Natural killer cell (primary cell): ENCODE measurements at regions not wholly inside any gene's neighbourhood (a gene's known extent, or its start where the extent isn't known, plus 50 kb on each side); places are given as distances from the start of the nearest gene placed in this dataset.

Source experiments
- ATAC-seq, 3 donors: fragments of 150-1000 bp in 2 of 3; fragments of 200-7000 bp in 1 of 3; cut with Tn5 transposase; 1 replicate in 1 of 3; 2 replicates in 2 of 3; pipeline ENCODE4 v1.10.0; 2021; ENCODE audit warnings: mild to moderate bottlenecking in 2 of 3, moderate library complexity in 2 of 3
- DNase-seq, 2 donors: peaks; one replicate each; pipeline versions ENCODE4 v3.0.0 to v3.0.0-alpha.2; 2013 to 2021; ENCODE audit warnings: mixed read lengths in 1 of 2
- H3K27ac ChIP-seq: one replicate; pipeline ENCODE4 v1.5.1; 2013; ENCODE audit warnings: mild to moderate bottlenecking, low read length
- H3K27me3 ChIP-seq: one replicate; pipeline ENCODE4 v1.6.1; 2013; ENCODE audit warnings: low read length; ENCODE audit not compliant: control insufficient read depth, insufficient read depth
- H3K36me3 ChIP-seq: one replicate; pipeline ENCODE4 v1.6.1; 2013; ENCODE audit warnings: low read length; ENCODE audit not compliant: control insufficient read depth, insufficient read depth
- H3K4me1 ChIP-seq: one replicate; pipeline ENCODE4 v1.6.1; 2013; ENCODE audit warnings: low read length; ENCODE audit not compliant: control insufficient read depth, insufficient read depth
- H3K4me3 ChIP-seq: one replicate; pipeline ENCODE4 v1.5.1; 2013; ENCODE audit warnings: low read length
- H3K9me3 ChIP-seq: one replicate; pipeline ENCODE4 v1.6.1; 2013; ENCODE audit warnings: low read length; ENCODE audit not compliant: control insufficient read depth, insufficient read depth
- H3K27ac Mint-ChIP-seq, 2 donors: one replicate each; pipeline ENCODE4 v1.8.0; 2022; ENCODE audit warnings: mild to moderate bottlenecking in 2 of 2, mixed read lengths in 2 of 2, moderate library complexity in 1 of 2
- H3K27me3 Mint-ChIP-seq, 2 donors: one replicate each; pipeline ENCODE4 v1.8.0; 2022; ENCODE audit warnings: low read depth in 2 of 2, mixed read lengths in 2 of 2
- H3K36me3 Mint-ChIP-seq: one replicate; pipeline ENCODE4 v1.8.0; 2022; ENCODE audit warnings: mixed read lengths
- H3K4me1 Mint-ChIP-seq, 2 donors: one replicate each; pipeline ENCODE4 v1.8.0; 2022; ENCODE audit warnings: mixed read lengths in 2 of 2
- H3K4me3 Mint-ChIP-seq: one replicate; pipeline ENCODE4 v1.8.0; 2022; ENCODE audit warnings: mild to moderate bottlenecking, moderate library complexity, mixed read lengths
- H3K9me3 Mint-ChIP-seq, 2 donors: one replicate each; pipeline ENCODE4 v1.8.0; 2022; ENCODE audit warnings: mixed read lengths in 2 of 2
- CTCF ChIP-seq: fragments of 200-600 bp; IDR thresholded peaks from one replicate; pipeline ENCODE4 v1.8.0; 2022; ENCODE audit warnings: antibody characterized with exemption
- WGBS: methylation state at CpG from one replicate; pipeline ENCODE4 v1.1.7; 2013; ENCODE audit warnings: missing lambda C conversion rate; ENCODE audit not compliant: insufficient coverage; 5-methylcytosine and 5-hydroxymethylcytosine counted together
- intact Hi-C: fragments of 100-400 bp; cut with micrococcal nuclease; formaldehyde crosslinking; loops from one replicate; pipeline ENCODE4 v1.14.2; 2022

- no peak overlapping the region for H3K4me3 Mint-ChIP-seq
- H3K27ac Mint-ChIP-seq: no peak overlapping the region
- Histone ChIP-seq H3K27me3 (no peaks in the 10 kb centered on the region), H3K4me3 (no peak overlapping the region), H3K4me1 (no peaks in the 10 kb centered on the region), H3K36me3 (no peaks in the 10 kb centered on the region), H3K27ac (no peak overlapping the region), H3K9me3 (peaks cover 2% of the 10 kb centered on the region)
- no peak for DNase-seq
- H3K27me3 Mint-ChIP-seq: no peaks in the 10 kb centered on the region
- no peaks in the 10 kb centered on the region for H3K4me1 Mint-ChIP-seq
- WGBS: no CpG with 5 or more reads among the region's 1 CpG
- peaks cover 8 to 19% of the 10 kb centered on the region in 2 donors for H3K9me3 Mint-ChIP-seq
- H3K36me3 Mint-ChIP-seq: no peaks in the 10 kb centered on the region
- no peak for ATAC-seq
- intact Hi-C loops: no loop called here
- no peak for TF ChIP-seq CTCF
These were observed 348.6 kb downstream of the CXXC4 start for GRCh38 chr4:104146048-104146447.

- no peak for DNase-seq
- no peak for ATAC-seq
- Mint-ChIP-seq H3K36me3 (no peaks in the 10 kb centered on the region), H3K4me1 (no peaks in the 10 kb centered on the region), H3K27ac (no peak overlapping the region), H3K9me3 (peaks cover 9 to 12% of the 10 kb centered on the region in 2 donors), H3K4me3 (no peak overlapping the region), H3K27me3 (no peaks in the 10 kb centered on the region)
- Histone ChIP-seq H3K27me3 (no peaks in the 10 kb centered on the region), H3K36me3 (no peaks in the 10 kb centered on the region), H3K4me1 (no peaks in the 10 kb centered on the region), H3K27ac (no peak overlapping the region), H3K4me3 (no peak overlapping the region), H3K9me3 (no peaks in the 10 kb centered on the region)
- intact Hi-C loops: no loop called here
- WGBS: 91% methylated on average over 1 of the region's 1 CpG
- no peak for TF ChIP-seq CTCF
These were observed 356.6 kb downstream of the CXXC4 start for GRCh38 chr4:104138116-104138515.

GRCh38 chr4:104129243-104129642 is 365.5 kb downstream of the CXXC4 start:
- WGBS: 83% methylated on average over 4 of the region's 5 CpGs
- ATAC-seq: no peak
- Histone ChIP-seq H3K4me1 (no peaks in the 10 kb centered on the region), H3K4me3 (no peak overlapping the region), H3K27ac (no peak overlapping the region), H3K36me3 (no peaks in the 10 kb centered on the region), H3K27me3 (no peaks in the 10 kb centered on the region), H3K9me3 (no peaks in the 10 kb centered on the region)
- no peak overlapping the region for H3K27ac Mint-ChIP-seq
- H3K4me1 Mint-ChIP-seq: no peaks in the 10 kb centered on the region
- no peak for TF ChIP-seq CTCF
- H3K4me3 Mint-ChIP-seq: no peak overlapping the region
- peaks cover 6 to 12% of the 10 kb centered on the region in 2 donors for H3K9me3 Mint-ChIP-seq
- H3K27me3 Mint-ChIP-seq: no peaks in the 10 kb centered on the region
- DNase-seq: no peak
- no peaks in the 10 kb centered on the region for H3K36me3 Mint-ChIP-seq
- intact Hi-C loops: no loop called here

GRCh38 chr4:104128850-104129213 is 365.9 kb downstream of the CXXC4 start:
- Mint-ChIP-seq H3K9me3 (peaks cover 6 to 12% of the 10 kb centered on the region in 2 donors), H3K4me1 (no peaks in the 10 kb centered on the region), H3K27me3 (no peaks in the 10 kb centered on the region), H3K4me3 (no peak overlapping the region), H3K36me3 (no peaks in the 10 kb centered on the region), H3K27ac (no peak overlapping the region)
- H3K36me3 ChIP-seq: no peaks in the 10 kb centered on the region
- no peak overlapping the region for H3K27ac ChIP-seq
- H3K27me3 ChIP-seq: no peaks in the 10 kb centered on the region
- no peak overlapping the region for H3K4me3 ChIP-seq
- H3K9me3 ChIP-seq: no peaks in the 10 kb centered on the region
- intact Hi-C loops: no loop called here
- DNase-seq (no peak), ATAC-seq (no peak)
- TF ChIP-seq CTCF: no peak
- H3K4me1 ChIP-seq: no peaks in the 10 kb centered on the region
